Activated T-cell treated with anti-CD3 and anti-CD28 coated beads for 24 hours (primary cell): ENCODE measurements at regions not wholly inside any gene's neighbourhood (a gene's known extent, or its start where the extent isn't known, plus 50 kb on each side); places are given as distances from the start of the nearest gene placed in this dataset.

Experiments
- DNase-seq: peaks from one replicate; pipeline ENCODE4 v3.0.0-alpha.2; 2020; ENCODE audit warnings: low read depth

DNA sequence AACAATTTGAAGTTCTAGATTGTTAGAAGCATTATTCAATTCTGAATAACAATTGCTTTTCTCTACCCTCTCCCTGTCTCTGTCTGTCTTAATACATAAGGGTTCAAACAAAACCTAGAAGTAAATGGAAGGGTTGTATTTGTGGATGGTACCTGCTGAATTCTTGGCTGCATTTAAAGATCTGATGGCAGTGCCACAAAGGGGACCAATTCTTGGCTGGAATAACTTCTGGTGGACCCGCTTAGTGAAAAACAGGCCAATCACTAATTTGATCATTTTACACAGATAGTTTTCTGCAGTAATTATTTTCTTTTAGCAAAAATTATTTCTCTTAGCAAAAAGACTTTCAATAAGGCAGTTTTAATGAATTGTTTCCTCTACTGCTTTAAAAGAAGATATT, 353.5 kb downstream of the MYCN start:
- no peak for DNase-seq

DNA sequence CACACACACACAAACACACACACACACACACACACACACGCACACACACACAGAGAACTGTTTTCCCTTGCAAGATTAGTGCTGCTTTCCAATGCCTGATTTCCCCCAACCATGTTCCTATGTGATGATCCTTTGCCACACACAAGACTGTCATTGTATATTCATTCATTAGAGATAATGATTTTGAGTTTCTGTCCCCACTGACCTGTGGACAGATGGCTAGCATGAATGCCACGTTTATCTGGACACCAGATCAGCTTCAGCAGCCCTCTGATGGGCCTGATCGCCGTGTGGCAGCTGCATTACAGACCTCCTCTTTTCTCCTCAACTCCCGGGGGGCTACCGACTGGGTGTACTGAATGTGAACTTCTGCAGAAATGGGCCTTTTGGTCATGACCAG, 353.0 kb downstream of the MYCN start:
- no peak for DNase-seq

GRCh38 chr2:16291731-16292550, 351.6 kb downstream of the MYCN start:
- DNase-seq: no peak

- no peak for DNase-seq
Observed at GRCh38 chr2:16291226-16291625, 350.9 kb downstream of the MYCN start.

DNA sequence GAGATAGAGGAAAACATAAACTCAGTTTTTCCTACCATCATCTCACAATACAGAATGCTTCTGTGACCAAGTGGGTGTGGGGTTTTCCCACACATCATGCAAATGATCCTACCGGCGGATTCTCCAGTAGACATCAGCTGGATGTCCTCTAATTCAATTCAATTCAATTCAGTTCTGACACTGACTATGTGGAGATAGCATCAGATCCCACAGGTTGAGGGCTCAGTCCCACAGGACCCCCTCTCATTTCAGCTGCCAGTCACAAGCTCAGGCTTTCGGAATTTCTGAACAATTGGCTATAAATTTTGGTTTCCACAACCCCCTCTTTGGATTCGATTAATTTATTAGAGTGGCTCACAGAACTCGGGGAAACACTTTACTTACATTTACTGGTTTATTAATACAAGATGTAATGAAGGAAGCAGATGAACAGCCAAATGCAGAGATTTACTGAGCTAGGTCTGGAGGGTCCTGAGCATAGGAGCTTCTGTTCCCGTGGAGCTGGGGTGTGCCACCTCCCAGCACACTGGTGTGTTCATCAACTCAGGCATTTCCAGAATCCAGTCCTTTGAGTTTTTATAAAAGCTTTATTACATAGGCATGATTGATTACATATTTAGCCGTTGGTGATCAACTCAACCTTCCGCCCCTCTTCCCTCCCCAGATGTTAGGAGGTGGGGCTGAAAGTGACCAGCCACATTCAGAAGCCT, 350.1 kb downstream of the MYCN start:
- no peak for DNase-seq

DNA sequence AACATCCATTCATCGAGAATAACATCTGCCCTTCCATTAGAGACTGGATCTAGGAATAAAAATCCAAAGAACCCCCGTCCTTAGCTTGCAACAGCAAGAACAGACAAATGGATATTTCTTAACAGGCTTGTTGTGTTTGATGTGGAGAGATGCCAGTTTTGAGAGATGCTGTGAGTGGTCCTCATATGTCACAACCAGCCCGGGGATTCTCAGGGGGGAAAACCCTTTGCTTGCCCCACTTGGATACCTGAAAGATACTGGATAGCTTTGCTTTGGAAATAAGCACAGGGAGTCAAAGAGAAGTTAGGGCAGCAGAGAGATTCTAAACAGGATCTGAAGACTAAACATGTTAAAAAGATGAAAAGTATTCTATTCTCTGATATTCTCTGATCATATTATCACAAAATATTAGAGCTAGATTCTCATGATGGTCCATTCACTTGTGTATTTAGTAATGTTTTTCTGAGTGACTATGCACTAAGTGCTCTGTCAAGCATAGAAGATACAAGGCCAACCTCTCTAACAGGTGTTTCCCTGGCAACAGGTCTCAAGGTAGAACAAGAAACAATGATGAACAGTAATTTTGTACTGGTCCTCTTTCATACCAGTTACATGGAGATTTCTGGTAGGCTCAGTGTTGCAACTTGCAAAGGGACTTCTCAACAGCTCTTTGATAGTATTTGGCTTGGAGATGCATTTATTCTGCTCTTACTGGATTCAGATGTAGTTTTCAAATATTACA, 348.2 kb downstream of the MYCN start:
- no peak for DNase-seq

DNA sequence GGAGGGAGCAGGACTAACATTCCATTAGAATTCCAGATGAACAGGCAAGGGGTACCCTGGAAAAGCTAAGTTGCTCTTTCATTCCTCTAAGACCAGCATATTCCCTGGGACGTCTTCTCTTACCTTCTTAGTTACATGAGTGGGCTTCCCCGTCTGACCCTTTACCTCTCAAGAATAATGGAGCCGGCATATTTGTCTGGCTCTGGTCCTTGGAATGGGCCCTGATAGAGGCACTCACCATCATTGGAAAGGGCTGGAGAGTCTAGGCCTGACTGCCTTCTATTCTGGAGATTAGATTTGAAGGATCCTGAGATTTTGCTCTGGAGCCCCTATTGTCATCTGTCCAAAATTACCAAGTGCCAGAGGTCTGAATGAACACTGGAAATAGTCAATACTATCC, 347.5 kb downstream of the MYCN start:
- DNase-seq: no peak

DNA sequence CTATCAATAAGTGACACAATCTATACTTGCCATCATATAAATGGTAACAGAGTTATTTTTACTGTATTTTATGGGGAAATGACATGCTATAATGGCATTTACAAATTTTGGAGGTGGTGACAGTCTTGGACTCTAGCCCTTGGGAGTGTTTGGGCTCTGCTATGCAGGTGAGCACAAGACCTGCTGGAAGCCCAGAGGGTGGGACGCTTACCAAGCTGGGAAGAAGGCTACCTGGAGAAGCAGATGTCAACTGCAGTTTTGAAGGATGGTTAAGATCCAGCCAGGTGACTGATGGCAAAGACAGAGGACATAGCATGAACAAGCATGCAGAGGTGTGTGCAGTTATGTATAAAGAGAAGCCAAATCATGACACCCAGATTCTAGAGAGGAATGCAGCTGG, 346.9 kb downstream of the MYCN start:
- no peak for DNase-seq

DNA sequence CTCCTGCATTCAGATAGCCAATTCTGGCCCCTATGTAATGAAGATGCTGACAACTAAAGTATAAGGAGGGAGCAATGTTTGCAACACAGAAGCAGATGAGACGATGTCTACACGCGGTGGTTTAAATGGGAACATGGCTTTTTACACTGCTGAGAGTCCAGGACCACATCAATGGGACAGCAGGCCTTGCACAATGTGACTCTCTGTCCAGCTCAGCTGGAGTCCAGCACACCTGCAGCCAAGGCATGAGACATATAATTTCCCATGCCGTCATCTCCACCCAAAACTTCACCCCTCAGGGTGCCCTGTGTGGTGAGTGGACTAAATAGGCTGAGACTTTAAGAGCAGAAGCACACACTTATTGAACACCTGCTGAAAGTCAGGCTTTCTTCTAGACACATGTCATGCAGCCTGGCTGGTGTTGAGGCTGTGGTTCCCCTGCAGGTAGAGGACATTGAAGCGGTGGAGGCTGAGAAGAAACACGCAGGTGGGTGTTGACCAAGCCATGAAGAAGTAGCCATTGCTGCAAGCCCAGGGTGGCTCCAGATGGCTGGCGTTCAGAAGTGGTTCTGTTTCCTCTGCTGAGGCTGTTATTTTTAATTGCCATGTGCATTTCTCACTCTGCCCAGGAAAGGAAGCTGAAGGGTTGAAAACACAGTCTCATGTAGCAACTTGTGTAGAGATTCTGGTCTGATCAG, 345.6 kb downstream of the MYCN start:
- no peak for DNase-seq

DNA sequence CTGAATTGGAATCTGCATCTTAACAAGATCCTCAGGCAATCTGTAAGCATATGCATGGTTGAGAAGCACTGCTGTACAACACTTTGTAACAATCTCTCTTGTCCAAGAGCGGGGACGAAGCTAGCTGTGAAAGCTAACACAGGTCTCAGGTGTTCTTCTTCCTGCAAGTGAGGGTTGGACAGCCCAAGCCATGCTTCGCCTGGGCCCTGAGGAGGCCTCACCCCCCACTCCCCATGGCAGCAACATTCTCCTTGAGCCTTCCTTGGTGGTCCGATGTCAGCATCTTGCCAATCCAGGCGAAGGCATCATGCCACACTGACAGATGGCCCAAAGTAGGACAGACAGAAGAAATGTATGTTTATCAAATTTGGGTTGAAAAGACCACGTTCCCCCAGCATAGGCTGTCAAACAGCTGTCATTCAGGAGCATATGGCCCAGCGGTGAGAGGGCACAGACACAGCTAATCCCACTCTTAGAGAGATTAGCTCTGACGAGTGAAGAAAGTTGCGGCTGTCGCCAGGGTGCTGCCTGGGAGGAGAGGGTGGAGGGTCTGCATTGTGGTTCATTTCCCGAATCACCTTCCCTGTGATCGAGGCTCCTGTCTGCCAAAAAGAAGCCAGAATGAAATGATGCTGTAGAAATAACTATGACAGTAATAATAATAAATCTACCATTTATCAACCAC, 344.7 kb downstream of the MYCN start:
- DNase-seq: no peak

GRCh38 chr2:16283071-16283850, 342.9 kb downstream of the MYCN start:
- no peak for DNase-seq

DNA sequence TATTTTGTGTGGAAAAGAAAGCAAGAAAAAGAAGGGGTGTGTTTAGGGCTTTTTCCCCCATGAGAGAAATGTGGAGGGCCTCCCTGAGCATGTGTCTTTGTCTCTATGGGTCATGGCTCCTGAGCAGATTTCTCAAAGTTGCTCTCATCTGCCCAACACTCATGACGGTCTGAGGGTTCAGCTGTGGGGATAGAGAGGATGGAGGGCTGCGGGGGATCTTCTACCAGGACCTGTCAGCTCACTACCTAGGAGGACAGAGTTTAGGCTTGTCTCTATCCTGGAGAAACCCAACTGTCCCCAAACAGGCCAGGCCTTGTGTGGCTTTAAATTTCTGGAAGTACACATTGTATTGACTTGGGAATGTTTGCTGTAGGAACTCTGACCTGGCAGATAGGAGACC, 342.2 kb downstream of the MYCN start:
- no peak for DNase-seq

GRCh38 chr2:16281451-16282335, 341.3 kb downstream of the MYCN start:
- no peak for DNase-seq

- DNase-seq: no peak
Observed at GRCh38 chr2:16280081-16280480, 339.7 kb downstream of the MYCN start.

DNA sequence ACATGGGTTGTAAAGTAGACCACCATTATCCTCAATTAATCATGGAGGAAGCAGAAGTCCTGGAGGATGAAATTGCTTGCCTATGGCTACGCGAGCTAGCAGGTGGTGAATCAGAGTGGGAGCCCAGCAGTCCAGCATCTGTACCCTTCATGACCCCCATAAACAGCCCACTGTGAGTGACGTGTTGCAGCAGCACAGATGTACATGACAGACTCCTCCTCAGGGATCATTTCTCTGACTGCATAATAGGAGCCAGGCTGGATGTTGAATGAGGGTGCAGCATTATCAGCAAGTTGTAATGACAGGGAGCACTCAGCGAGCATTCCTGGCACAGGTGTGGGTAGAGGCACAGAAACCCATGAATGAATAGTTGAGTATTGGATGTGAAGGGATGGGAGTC, 339.3 kb downstream of the MYCN start:
- no peak for DNase-seq

DNA sequence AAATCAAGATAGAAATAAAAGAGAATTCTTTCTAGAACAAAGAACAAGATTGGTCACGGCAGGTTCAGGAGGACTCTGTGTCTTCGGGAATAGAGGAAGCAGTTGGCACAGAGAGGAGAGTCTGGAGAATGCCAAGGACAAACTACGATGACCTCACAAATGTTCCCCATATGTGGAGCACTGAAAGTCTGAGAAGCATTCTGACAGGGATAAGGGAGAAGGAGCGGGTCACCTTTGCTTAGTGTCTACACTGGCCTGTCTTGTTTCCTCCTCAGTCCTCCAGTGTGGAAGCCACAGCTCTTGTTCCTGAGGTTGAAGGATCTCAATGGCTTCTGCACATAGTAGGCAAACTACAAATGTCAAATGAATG, 338.8 kb downstream of the MYCN start:
- DNase-seq: no peak

DNA sequence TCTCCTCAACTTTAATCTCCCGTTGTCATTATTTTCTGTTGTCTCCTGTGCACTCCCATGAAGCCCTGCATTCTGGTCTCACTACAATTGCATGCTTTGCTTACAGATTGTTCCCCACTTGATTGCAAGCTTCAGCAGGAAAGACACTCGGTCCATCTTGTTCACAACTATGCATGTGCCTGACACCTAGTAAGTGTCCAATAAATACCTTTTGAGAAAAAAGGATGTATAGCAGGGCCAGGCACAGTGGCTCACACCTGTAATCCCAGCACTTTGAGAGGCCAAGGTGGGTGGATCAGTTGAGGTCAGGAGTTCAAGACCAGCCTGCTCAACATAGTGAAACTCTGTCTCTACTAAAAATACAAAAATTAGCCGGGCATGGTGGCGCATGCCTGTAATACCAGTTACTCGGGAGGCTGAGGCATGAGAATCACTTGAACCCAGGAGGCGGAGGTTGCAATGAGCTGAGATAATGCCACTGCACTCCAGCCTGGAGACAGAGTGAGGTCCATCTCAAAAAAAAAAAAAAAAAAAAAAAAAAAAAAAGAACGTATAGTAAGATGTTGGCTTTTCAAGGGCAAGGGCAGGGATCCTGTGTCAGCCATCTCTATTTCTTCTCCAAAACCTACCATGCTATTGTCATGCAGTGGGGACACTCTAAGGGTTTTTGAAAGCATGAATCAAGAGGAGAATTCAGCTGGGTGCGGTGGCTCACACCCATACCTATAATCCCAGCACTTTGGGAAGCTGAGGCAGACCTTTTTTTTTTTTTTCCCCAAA, 338.3 kb downstream of the MYCN start:
- no peak for DNase-seq

GRCh38 chr2:16277117-16277516, 336.8 kb downstream of the MYCN start:
- DNase-seq: no peak

DNA sequence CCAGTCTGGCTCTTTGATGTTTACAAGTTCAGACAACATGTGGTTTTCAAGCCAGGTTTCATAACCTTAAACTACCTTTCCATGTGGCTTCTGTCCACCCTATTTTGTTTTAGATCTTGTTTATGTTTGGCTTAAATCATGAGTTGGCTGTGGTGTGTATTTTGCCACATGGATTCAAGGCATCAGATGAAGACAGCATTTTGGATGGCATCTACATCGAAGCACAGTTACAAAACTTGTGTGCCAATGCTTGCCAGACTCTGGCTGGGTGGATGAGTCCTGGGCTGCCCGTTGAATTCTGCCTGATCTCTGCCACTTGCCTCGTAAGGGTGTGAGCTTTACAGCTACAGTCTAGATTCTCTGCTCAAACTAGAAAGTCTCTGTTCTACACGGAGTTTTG, 335.3 kb downstream of the MYCN start:
- DNase-seq: no peak
